ENCODE measurements at regions not wholly inside any gene's neighbourhood (a gene's known extent, or its start where the extent isn't known, plus 50 kb on each side); places are given as distances from the start of the nearest gene placed in this dataset.

GRCh38 chr6:8627085-8627861 is 191.9 kb upstream of the SLC35B3 start:
- TF ChIP-seq REST (IDR thresholded peaks at IDR 0.05; ENCODE audit: low read depth) (no peak), RAD21 (IDR thresholded peaks at IDR 0.05; ENCODE audit: low read depth) (no peak), FOXM1 (IDR thresholded peaks at IDR 0.05; ENCODE audit: borderline replicate concordance, low read depth) (no peak), EP300 (IDR thresholded peaks at IDR 0.05; ENCODE audit: borderline replicate concordance) (no peak), EGR1 (IDR thresholded peaks at IDR 0.05) (no peak), CREB1 (IDR thresholded peaks at IDR 0.05; ENCODE audit: low read depth) (no peak), TEAD4 (IDR thresholded peaks at IDR 0.05) (no peak), TAF1 (IDR thresholded peaks at IDR 0.05; ENCODE audit: low read depth) (no peak), CEBPB (IDR thresholded peaks at IDR 0.05) (no peak), YY1 (IDR thresholded peaks at IDR 0.05; ENCODE audit: low read depth) (no peak), MAX (IDR thresholded peaks at IDR 0.05) (no peak), NFIC (IDR thresholded peaks at IDR 0.05) (no peak), USF1 (IDR thresholded peaks at IDR 0.05) (no peak), ZBTB7A (IDR thresholded peaks at IDR 0.05; ENCODE audit: low read depth) (no peak), TCF12 (IDR thresholded peaks at IDR 0.05; ENCODE audit: low read depth) (no peak)

- TF ChIP-seq CEBPB (IDR thresholded peaks at IDR 0.05) (no peak), CREB1 (IDR thresholded peaks at IDR 0.05; ENCODE audit: low read depth) (no peak), FOXM1 (IDR thresholded peaks at IDR 0.05; ENCODE audit: borderline replicate concordance, low read depth) (no peak)
Measured at GRCh38 chr6:8624665-8625064, 189.3 kb upstream of the SLC35B3 start.

- no peak for TF ChIP-seq EP300 (IDR thresholded peaks at IDR 0.05; ENCODE audit: borderline replicate concordance)
Measured at GRCh38 chr6:8623441-8623840, 188.1 kb upstream of the SLC35B3 start.

GRCh38 chr6:8619853-8620252 is 184.5 kb upstream of the SLC35B3 start:
- no peak for TF ChIP-seq TEAD4 (IDR thresholded peaks at IDR 0.05)
- no peak for TF ChIP-seq FOXM1 (IDR thresholded peaks at IDR 0.05; ENCODE audit: borderline replicate concordance, low read depth)
- TF ChIP-seq TAF1 (IDR thresholded peaks at IDR 0.05; ENCODE audit: low read depth) = no peak
- TF ChIP-seq MAX (IDR thresholded peaks at IDR 0.05) = no peak
- TF ChIP-seq ZBTB7A (IDR thresholded peaks at IDR 0.05; ENCODE audit: low read depth) = no peak
- TF ChIP-seq YY1 (IDR thresholded peaks at IDR 0.05; ENCODE audit: low read depth) = no peak
- no peak for TF ChIP-seq EGR1 (IDR thresholded peaks at IDR 0.05)
- no peak for TF ChIP-seq TCF12 (IDR thresholded peaks at IDR 0.05; ENCODE audit: low read depth)
- no peak for TF ChIP-seq NFIC (IDR thresholded peaks at IDR 0.05)
- TF ChIP-seq REST (IDR thresholded peaks at IDR 0.05; ENCODE audit: low read depth) = no peak
- no peak for TF ChIP-seq USF1 (IDR thresholded peaks at IDR 0.05)
- TF ChIP-seq RAD21 (IDR thresholded peaks at IDR 0.05; ENCODE audit: low read depth) = no peak
- no peak for TF ChIP-seq EP300 (IDR thresholded peaks at IDR 0.05; ENCODE audit: borderline replicate concordance)
- no peak for TF ChIP-seq CREB1 (IDR thresholded peaks at IDR 0.05; ENCODE audit: low read depth)
- TF ChIP-seq CEBPB (IDR thresholded peaks at IDR 0.05) = no peak

- no peak for TF ChIP-seq REST (IDR thresholded peaks at IDR 0.05; ENCODE audit: low read depth)
- no peak for TF ChIP-seq USF1 (IDR thresholded peaks at IDR 0.05)
- TF ChIP-seq RAD21 (IDR thresholded peaks at IDR 0.05; ENCODE audit: low read depth) = no peak
- TF ChIP-seq NFIC (IDR thresholded peaks at IDR 0.05) = no peak
- no peak for TF ChIP-seq MAX (IDR thresholded peaks at IDR 0.05)
- TF ChIP-seq ZBTB7A (IDR thresholded peaks at IDR 0.05; ENCODE audit: low read depth) = no peak
- no peak for TF ChIP-seq YY1 (IDR thresholded peaks at IDR 0.05; ENCODE audit: low read depth)
- TF ChIP-seq TEAD4 (IDR thresholded peaks at IDR 0.05) = no peak
- no peak for TF ChIP-seq TCF12 (IDR thresholded peaks at IDR 0.05; ENCODE audit: low read depth)
- no peak for TF ChIP-seq TAF1 (IDR thresholded peaks at IDR 0.05; ENCODE audit: low read depth)
- no peak for TF ChIP-seq EGR1 (IDR thresholded peaks at IDR 0.05)
- no peak for TF ChIP-seq FOXM1 (IDR thresholded peaks at IDR 0.05; ENCODE audit: borderline replicate concordance, low read depth)
- no peak for TF ChIP-seq CREB1 (IDR thresholded peaks at IDR 0.05; ENCODE audit: low read depth)
- TF ChIP-seq CEBPB (IDR thresholded peaks at IDR 0.05) = no peak
- TF ChIP-seq EP300 (IDR thresholded peaks at IDR 0.05; ENCODE audit: borderline replicate concordance) = no peak
Measured at GRCh38 chr6:8608737-8609136, 173.4 kb upstream of the SLC35B3 start.

Data from Ishikawa (cell line).